DND-41 (cell line): ENCODE measurements at regions not wholly inside any gene's neighbourhood (a gene's known extent, or its start where the extent isn't known, plus 50 kb on each side); places are given as distances from the start of the nearest gene placed in this dataset.

ENCODE experiments used
- ATAC-seq: fragments of 200-7000 bp; cut with Tn5 transposase; 3 replicates; pipeline ENCODE4 v1.9.1; 2021; ENCODE audit warnings: low read depth; ENCODE audit not compliant: insufficient read depth
- DNase-seq: peaks from one replicate; pipeline ENCODE4 v3.0.0-alpha.2; 2020
- H2AFZ ChIP-seq: 2 replicates; pipeline ENCODE4 v1.6.0; 2012; ENCODE audit warnings: low read depth, low read length
- H3K27ac ChIP-seq: 2 replicates; pipeline ENCODE4 v1.5.1; 2012; ENCODE audit warnings: low read length, inconsistent platforms
- H3K27me3 ChIP-seq: fragments of 200-600 bp; sonication (generic); 2 replicates; pipeline ENCODE4 v1.6.0; 2012; ENCODE audit warnings: low read length, mild to moderate bottlenecking, inconsistent platforms; ENCODE audit not compliant: insufficient read depth, poor library complexity
- H3K36me3 ChIP-seq: 2 replicates; pipeline ENCODE4 v1.5.1; 2012; ENCODE audit warnings: low read length, inconsistent platforms; ENCODE audit not compliant: insufficient read depth
- H3K4me1 ChIP-seq: 2 replicates; pipeline ENCODE4 v1.5.1; 2012; ENCODE audit warnings: mild to moderate bottlenecking, low read length; ENCODE audit not compliant: insufficient read depth
- H3K4me2 ChIP-seq: 2 replicates; pipeline ENCODE4 v1.6.0; 2012; ENCODE audit warnings: mild to moderate bottlenecking, moderate library complexity, low read length, inconsistent platforms; ENCODE audit not compliant: insufficient read depth
- H3K4me3 ChIP-seq, 2 experiments: fragments of 200-600 bp in 1 of 2; shearing (Covaris generic) in 1 of 2; 2 replicates each; pipeline ENCODE4 v1.5.1; 2012 to 2016; ENCODE audit warnings: inconsistent platforms in 2 of 2, low read length in 2 of 2, mild to moderate bottlenecking in 2 of 2, low read depth in 1 of 2, moderate library complexity in 1 of 2
- H3K79me2 ChIP-seq: 2 replicates; pipeline ENCODE4 v1.6.0; 2012; ENCODE audit warnings: low read length, inconsistent platforms; ENCODE audit not compliant: insufficient read depth
- H3K9ac ChIP-seq: 2 replicates; pipeline ENCODE4 v1.6.0; 2012; ENCODE audit warnings: low read depth, mild to moderate bottlenecking, inconsistent platforms, low read length, moderate library complexity
- H3K9me3 ChIP-seq: 2 replicates; pipeline ENCODE4 v1.5.1; 2012; ENCODE audit warnings: low read length, moderate library complexity, mild to moderate bottlenecking, inconsistent platforms; ENCODE audit not compliant: insufficient read depth, severe bottlenecking
- H4K20me1 ChIP-seq: 2 replicates; pipeline ENCODE4 v1.6.0; 2012; ENCODE audit warnings: low read length; ENCODE audit not compliant: insufficient read depth
- EZH2 ChIP-seq: IDR thresholded peaks from 3 replicates; pipeline ENCODE4 v1.6.1; 2012; ENCODE audit warnings: borderline replicate concordance, low read depth, mild to moderate bottlenecking, moderate library complexity, low read length, inconsistent platforms; ENCODE audit not compliant: severe bottlenecking
- TF ChIP-seq, protein P1 (sequence below): IDR thresholded peaks from 2 replicates; pipeline ENCODE4 v1.5.1; 2012; ENCODE audit warnings: borderline replicate concordance, low read length, moderate library complexity, mild to moderate bottlenecking; ENCODE audit not compliant: poor library complexity, severe bottlenecking; ENCODE audit errors: extremely low read depth

DNA sequence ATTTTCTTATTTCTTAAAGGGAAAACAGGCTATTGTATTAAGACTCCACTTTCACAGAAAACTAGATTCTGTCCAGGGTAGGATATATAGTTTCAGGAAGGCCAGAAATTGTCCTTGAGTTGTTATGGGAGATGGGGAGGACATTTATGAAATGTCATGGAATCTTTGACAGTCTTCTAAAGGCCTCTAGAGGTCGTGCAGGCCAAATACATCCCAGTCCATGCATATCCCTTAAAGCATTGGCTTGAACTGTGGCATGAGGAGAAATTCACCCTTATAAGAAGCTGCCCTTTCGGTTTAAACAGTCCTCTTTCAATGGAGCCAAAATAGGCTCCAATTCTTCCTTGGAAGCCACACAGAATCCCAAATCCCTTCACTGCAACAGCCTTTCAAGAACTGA, 183.6 kb upstream of the NOCT start:
- Histone ChIP-seq H3K9ac (no peak overlapping the region), H3K79me2 (no peaks in the 10 kb centered on the region), H3K9me3 (no peaks in the 10 kb centered on the region), H3K4me1 (no peaks in the 10 kb centered on the region), H3K36me3 (no peaks in the 10 kb centered on the region), H3K4me3 (no peak overlapping the region), H3K27ac (no peak overlapping the region), H2AFZ (no peak overlapping the region), H3K4me2 (no peak overlapping the region), H4K20me1 (no peaks in the 10 kb centered on the region), H3K27me3 (no peaks in the 10 kb centered on the region)
- DNase-seq = no peak
- no peak for ATAC-seq
- no peak for TF ChIP-seq EZH2
- TF ChIP-seq, protein P1, sequence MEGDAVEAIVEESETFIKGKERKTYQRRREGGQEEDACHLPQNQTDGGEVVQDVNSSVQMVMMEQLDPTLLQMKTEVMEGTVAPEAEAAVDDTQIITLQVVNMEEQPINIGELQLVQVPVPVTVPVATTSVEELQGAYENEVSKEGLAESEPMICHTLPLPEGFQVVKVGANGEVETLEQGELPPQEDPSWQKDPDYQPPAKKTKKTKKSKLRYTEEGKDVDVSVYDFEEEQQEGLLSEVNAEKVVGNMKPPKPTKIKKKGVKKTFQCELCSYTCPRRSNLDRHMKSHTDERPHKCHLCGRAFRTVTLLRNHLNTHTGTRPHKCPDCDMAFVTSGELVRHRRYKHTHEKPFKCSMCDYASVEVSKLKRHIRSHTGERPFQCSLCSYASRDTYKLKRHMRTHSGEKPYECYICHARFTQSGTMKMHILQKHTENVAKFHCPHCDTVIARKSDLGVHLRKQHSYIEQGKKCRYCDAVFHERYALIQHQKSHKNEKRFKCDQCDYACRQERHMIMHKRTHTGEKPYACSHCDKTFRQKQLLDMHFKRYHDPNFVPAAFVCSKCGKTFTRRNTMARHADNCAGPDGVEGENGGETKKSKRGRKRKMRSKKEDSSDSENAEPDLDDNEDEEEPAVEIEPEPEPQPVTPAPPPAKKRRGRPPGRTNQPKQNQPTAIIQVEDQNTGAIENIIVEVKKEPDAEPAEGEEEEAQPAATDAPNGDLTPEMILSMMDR = no peak

DNA sequence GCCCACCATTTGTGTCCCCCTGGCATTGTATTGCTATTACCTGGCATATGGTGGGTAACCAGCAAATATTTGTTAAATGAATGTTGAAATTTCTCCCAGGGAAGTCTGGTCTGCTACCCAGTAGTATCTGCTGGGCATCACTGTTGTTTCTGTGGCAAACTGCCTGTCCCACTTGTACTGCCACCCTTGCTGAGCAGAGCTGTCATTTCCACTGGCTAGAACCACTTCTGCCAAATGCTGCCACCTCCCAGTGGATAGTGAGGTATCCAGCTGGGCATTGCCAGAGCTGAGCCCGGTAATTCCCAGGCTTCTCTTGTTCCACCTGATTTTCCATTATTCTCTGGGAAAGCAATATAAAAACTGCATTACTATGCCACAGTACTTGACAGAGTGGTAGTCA, 186.7 kb upstream of the NOCT start:
- TF ChIP-seq, protein P1 = no peak
- TF ChIP-seq EZH2 = no peak
- H3K36me3 ChIP-seq = no peaks in the 10 kb centered on the region

DNA sequence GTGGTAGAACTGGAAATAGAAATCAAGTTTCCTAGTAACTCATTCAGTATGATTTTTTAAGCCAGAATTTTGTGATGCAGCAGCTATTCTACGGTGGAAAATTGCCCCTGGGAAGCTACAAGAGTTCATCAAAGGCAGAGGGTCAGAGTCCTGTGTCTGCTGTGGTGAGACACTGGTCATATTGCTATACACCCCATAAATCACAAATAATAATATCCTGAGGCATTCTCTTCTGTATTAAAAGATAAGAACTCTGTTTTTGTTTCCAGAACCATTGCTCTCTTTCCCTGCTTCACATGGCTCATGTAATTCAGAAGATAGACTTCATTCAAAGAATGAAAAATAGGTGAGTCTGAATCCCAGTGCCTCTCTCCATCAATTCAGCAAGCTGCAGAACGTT, 188.8 kb upstream of the NOCT start:
- TF ChIP-seq, protein P1 = no peak
- no peak for TF ChIP-seq EZH2
- Histone ChIP-seq H2AFZ (no peak overlapping the region), H3K27me3 (peaks cover 3% of the 10 kb centered on the region), H3K4me1 (no peaks in the 10 kb centered on the region), H3K4me2 (no peak overlapping the region), H4K20me1 (no peaks in the 10 kb centered on the region), H3K27ac (no peak overlapping the region), H3K9me3 (no peaks in the 10 kb centered on the region), H3K36me3 (no peaks in the 10 kb centered on the region), H3K79me2 (no peaks in the 10 kb centered on the region), H3K4me3 (no peak overlapping the region), H3K9ac (no peak overlapping the region)
- DNase-seq (no peak), ATAC-seq (no peak)

More for the DNA sequence above, 186.7 kb upstream of the NOCT start:
- H3K4me3 ChIP-seq = no peak overlapping the region
- DNase-seq (no peak), ATAC-seq (no peak)
- H2AFZ ChIP-seq = no peak overlapping the region
- no peak overlapping the region for H3K9ac ChIP-seq
- H3K4me1 ChIP-seq = no peaks in the 10 kb centered on the region
- no peaks in the 10 kb centered on the region for H3K9me3 ChIP-seq
- H3K27me3 ChIP-seq = no peaks in the 10 kb centered on the region
- H3K4me2 ChIP-seq = no peak overlapping the region
- no peaks in the 10 kb centered on the region for H3K79me2 ChIP-seq
- H3K27ac ChIP-seq = no peak overlapping the region
- no peaks in the 10 kb centered on the region for H4K20me1 ChIP-seq

DNA sequence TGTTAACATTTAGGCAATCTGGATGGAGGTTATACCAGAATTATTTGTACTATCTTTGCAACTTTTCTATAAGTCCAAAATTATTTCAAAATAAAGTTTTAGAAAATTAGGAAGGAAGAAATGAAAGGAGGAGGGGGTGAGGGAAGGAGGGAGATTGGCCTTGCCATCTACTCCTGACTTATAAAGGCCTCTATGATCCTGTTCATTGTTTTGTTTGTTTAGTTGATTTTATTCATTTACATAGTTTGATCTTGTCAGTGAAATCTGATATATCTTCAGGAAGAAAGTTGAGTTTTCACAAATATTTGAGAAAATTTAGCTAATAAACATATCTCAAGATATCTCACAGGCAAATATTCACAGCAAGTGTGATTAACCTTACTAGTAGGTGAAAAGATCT, 189.3 kb upstream of the NOCT start:
- Histone ChIP-seq H2AFZ (no peak overlapping the region), H3K27me3 (peaks cover 3% of the 10 kb centered on the region), H3K79me2 (no peaks in the 10 kb centered on the region), H3K27ac (no peak overlapping the region), H3K9me3 (no peaks in the 10 kb centered on the region), H3K9ac (no peak overlapping the region), H3K4me3 (no peak overlapping the region), H3K4me1 (no peaks in the 10 kb centered on the region), H3K4me2 (no peak overlapping the region), H3K36me3 (no peaks in the 10 kb centered on the region), H4K20me1 (no peaks in the 10 kb centered on the region)
- DNase-seq (no peak), ATAC-seq (no peak)
- no peak for TF ChIP-seq EZH2
- TF ChIP-seq, protein P1 = no peak
